Stimulated activated CD4-positive, alpha-beta T cell treated with anti-CD3 and anti-CD28 coated beads, Interleukin-4, amount 100 ng/mL, for 24 hours (primary cell): ENCODE measurements at regions not wholly inside any gene's neighbourhood (a gene's known extent, or its start where the extent isn't known, plus 50 kb on each side); places are given as distances from the start of the nearest gene placed in this dataset.
"Not testable (repeated sequence)": the region's sequence is repeated elsewhere in the genome, so short reads cannot be mapped to it uniquely, and the experiment has no call there.

Experiments
- DNase-seq: peaks from one replicate; pipeline ENCODE4 v3.0.0-alpha.2; 2020

- DNase-seq: no peak
Measured at GRCh38 chr11:88061111-88061510, 114.1 kb downstream of the RAB38 start.

- no peak for DNase-seq
Measured at GRCh38 chr11:88059326-88059725, 115.9 kb downstream of the RAB38 start.

- DNase-seq: no peak
Measured at GRCh38 chr11:88051396-88051795, 123.8 kb downstream of the RAB38 start.

GRCh38 chr11:88050247-88050646, 125.0 kb downstream of the RAB38 start:
- no peak for DNase-seq

GRCh38 chr11:88045288-88045687, 130.0 kb downstream of the RAB38 start:
- not testable (repeated sequence) for DNase-seq

- DNase-seq: not testable (repeated sequence)
Measured at GRCh38 chr11:88044658-88045057, 130.6 kb downstream of the RAB38 start.

GRCh38 chr11:88043149-88043548, 132.1 kb downstream of the RAB38 start:
- no peak for DNase-seq

GRCh38 chr11:88042647-88043046, 132.6 kb downstream of the RAB38 start:
- DNase-seq: no peak

- no peak for DNase-seq
Measured at GRCh38 chr11:88042238-88042637, 133.0 kb downstream of the RAB38 start.

- DNase-seq: no peak
Measured at GRCh38 chr11:88041679-88042078, 133.6 kb downstream of the RAB38 start.

- DNase-seq: no peak
Measured at GRCh38 chr11:88040148-88040496, 135.1 kb downstream of the RAB38 start.

GRCh38 chr11:88039476-88040147, 135.6 kb downstream of the RAB38 start:
- no peak for DNase-seq

- DNase-seq: no peak
Measured at GRCh38 chr11:88038063-88038462, 137.2 kb downstream of the RAB38 start.

- DNase-seq: no peak
Measured at GRCh38 chr11:88036701-88037100, 138.5 kb downstream of the RAB38 start.

- DNase-seq: no peak
Measured at GRCh38 chr11:88035271-88035670, 140.0 kb downstream of the RAB38 start.

- no peak for DNase-seq
Measured at GRCh38 chr11:88017666-88018065, 157.6 kb downstream of the RAB38 start.

GRCh38 chr11:88016392-88017170, 158.7 kb downstream of the RAB38 start:
- DNase-seq: peak; percentile 69

GRCh38 chr11:88015170-88015569, 160.1 kb downstream of the RAB38 start:
- no peak for DNase-seq

GRCh38 chr11:88013508-88014065, 161.7 kb downstream of the RAB38 start:
- DNase-seq: no peak

GRCh38 chr11:88012456-88012855, 162.8 kb downstream of the RAB38 start:
- DNase-seq: no peak

GRCh38 chr11:87976009-87976408, 199.2 kb downstream of the RAB38 start:
- DNase-seq: no peak

- no peak for DNase-seq
Measured at GRCh38 chr11:87974797-87975196, 200.4 kb downstream of the RAB38 start.

- DNase-seq: no peak
Measured at GRCh38 chr11:87972133-87972532, 203.1 kb downstream of the RAB38 start.

GRCh38 chr11:87971354-87971753, 203.9 kb downstream of the RAB38 start:
- no peak for DNase-seq
